Colonic mucosa (tissue), 4 donors: ENCODE measurements at regions not wholly inside any gene's neighbourhood (a gene's known extent, or its start where the extent isn't known, plus 50 kb on each side); places are given as distances from the start of the nearest gene placed in this dataset.

Experiments used
- DNase-seq: peaks from one replicate; pipeline ENCODE4 v3.0.0-alpha.2; 2020
- H3K27ac ChIP-seq: fragments of 200-600 bp; one replicate; pipeline ENCODE4 v1.8.0; 2021
- H3K27me3 ChIP-seq: fragments of 200-600 bp; one replicate; pipeline ENCODE4 v1.8.0; 2021
- H3K36me3 ChIP-seq: fragments of 200-600 bp; one replicate; pipeline ENCODE4 v1.8.0; 2021
- H3K4me1 ChIP-seq: fragments of 200-600 bp; one replicate; pipeline ENCODE4 v1.8.0; 2021; ENCODE audit warnings: mild to moderate bottlenecking
- H3K4me3 ChIP-seq: fragments of 200-600 bp; one replicate; pipeline ENCODE4 v1.8.0; 2021
- H3K9ac ChIP-seq, 2 donors: one replicate each; pipeline ENCODE4 v1.7.0; 2013; ENCODE audit warnings: control low read depth in 2 of 2, low read depth in 2 of 2, low read length in 2 of 2
- H3K9me3 ChIP-seq: fragments of 200-600 bp; one replicate; pipeline ENCODE4 v1.8.0; 2021
- CTCF ChIP-seq: fragments of 200-600 bp; IDR thresholded peaks from one replicate; pipeline ENCODE4 v1.8.0; 2022; ENCODE audit warnings: antibody characterized with exemption, mild to moderate bottlenecking
- intact Hi-C: fragments of 100-400 bp; cut with DNase I; formaldehyde crosslinking; loops from one replicate; pipeline ENCODE4 v1.14.1; 2022
- donor health status: healthy.
- donor health status: DM: no; HTN: no; CAD: no.
- donor health status: DM: no; HTN: no; CAD: no.

GRCh38 chr4:55758570-55758969 is 61.0 kb upstream of the EXOC1L start:
- DNase-seq: peak; percentile 23
- Histone ChIP-seq H3K27me3 (no peaks in the 10 kb centered on the region), H3K4me1 (no peaks in the 10 kb centered on the region), H3K9ac (no peak overlapping the region), H3K4me3 (no peak overlapping the region), H3K9me3 (no peaks in the 10 kb centered on the region), H3K36me3 (no peaks in the 10 kb centered on the region), H3K27ac (peak overlapping the region; percentile 57)
- intact Hi-C loops: no loop called here
- no peak for TF ChIP-seq CTCF

GRCh38 chr4:55762819-55763218 is 56.8 kb upstream of the EXOC1L start:
- no peak for DNase-seq
- Histone ChIP-seq H3K4me1 (no peaks in the 10 kb centered on the region), H3K36me3 (no peaks in the 10 kb centered on the region), H3K9ac (no peak overlapping the region), H3K9me3 (no peaks in the 10 kb centered on the region), H3K27me3 (no peaks in the 10 kb centered on the region), H3K4me3 (no peak overlapping the region), H3K27ac (no peak overlapping the region)
- TF ChIP-seq CTCF: no peak
- intact Hi-C loops: no loop called here

- no peak for DNase-seq
- TF ChIP-seq CTCF: no peak
- no peaks in the 10 kb centered on the region for H3K4me1 ChIP-seq
- H3K9ac ChIP-seq: no peak overlapping the region
- intact Hi-C loops: no loop called here
- no peaks in the 10 kb centered on the region for H3K36me3 ChIP-seq
- no peak overlapping the region for H3K27ac ChIP-seq
- no peak overlapping the region for H3K4me3 ChIP-seq
- H3K9me3 ChIP-seq: no peaks in the 10 kb centered on the region
- no peaks in the 10 kb centered on the region for H3K27me3 ChIP-seq
Observed at GRCh38 chr4:55763996-55764395, 55.6 kb upstream of the EXOC1L start.

DNA sequence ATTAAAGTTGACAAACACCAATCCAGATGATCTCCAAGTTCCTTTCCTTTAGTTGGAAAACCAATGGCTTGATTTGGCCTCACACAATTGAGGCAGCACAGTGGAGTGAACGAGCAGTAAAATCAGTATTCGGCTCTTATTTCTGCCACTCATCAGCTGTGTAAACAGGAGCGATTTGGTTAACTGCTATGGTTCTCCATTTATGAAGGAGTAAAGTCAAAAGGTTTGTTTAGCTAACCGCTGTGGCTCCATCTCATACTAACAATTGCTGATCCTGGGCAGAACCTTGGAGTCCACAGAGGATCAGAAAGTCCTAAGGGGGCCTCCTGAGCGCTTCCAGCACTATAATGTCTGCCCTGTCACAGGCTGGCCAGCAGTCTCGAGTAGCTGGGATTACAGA is 54.5 kb upstream of the EXOC1L start:
- no peaks in the 10 kb centered on the region for H3K4me1 ChIP-seq
- H3K9ac ChIP-seq: no peak overlapping the region
- intact Hi-C loops: no loop called here
- no peak for TF ChIP-seq CTCF
- no peak for DNase-seq
- H3K9me3 ChIP-seq: no peaks in the 10 kb centered on the region
- H3K27ac ChIP-seq: no peak overlapping the region
- H3K36me3 ChIP-seq: no peaks in the 10 kb centered on the region
- no peak overlapping the region for H3K4me3 ChIP-seq
- H3K27me3 ChIP-seq: no peaks in the 10 kb centered on the region

DNA sequence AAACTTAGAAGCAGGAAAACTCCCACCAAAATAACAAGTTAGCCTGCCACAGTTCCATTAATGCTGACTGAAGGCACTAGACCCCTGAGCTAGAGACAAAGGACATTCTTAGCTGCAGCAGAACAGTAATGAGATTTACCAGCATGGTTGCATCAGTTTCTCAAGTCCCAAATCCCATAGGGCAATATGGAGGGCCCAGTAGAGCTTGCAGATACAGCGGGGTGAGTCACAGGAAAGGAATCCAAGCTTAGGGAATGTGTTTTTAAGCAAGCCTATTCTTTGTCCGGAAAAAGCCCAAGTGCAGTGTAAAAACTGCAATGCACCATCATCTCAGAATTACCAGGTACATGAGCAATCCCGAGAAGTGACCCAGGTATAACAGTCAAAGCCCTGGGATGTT is 51.3 kb upstream of the EXOC1L start:
- Histone ChIP-seq H3K9ac (no peak overlapping the region), H3K4me1 (no peaks in the 10 kb centered on the region), H3K4me3 (no peak overlapping the region), H3K36me3 (no peaks in the 10 kb centered on the region), H3K27me3 (no peaks in the 10 kb centered on the region), H3K9me3 (no peaks in the 10 kb centered on the region), H3K27ac (no peak overlapping the region)
- no peak for DNase-seq
- TF ChIP-seq CTCF: no peak
- intact Hi-C loops: no loop called here
